K562 (cell line): ENCODE measurements at regions not wholly inside any gene's neighbourhood (a gene's known extent, or its start where the extent isn't known, plus 50 kb on each side); places are given as distances from the start of the nearest gene placed in this dataset.

Source experiments
- ATAC-seq: fragments of 200-7000 bp; cut with Tn5 transposase; 3 replicates; pipeline ENCODE4 v1.9.1; 2020; ENCODE audit warnings: moderate library complexity
- BruUV-seq: library from RNA; stranded (reverse); fragments of 400-500 nt; replicated peaks from 2 replicates; lab custom pipeline; 2021; lab: Mats Ljungman, UMichigan
- CTCF ChIA-PET: fragments of 300-600 bp; formaldehyde crosslinking; extraction: SDS; loops from one replicate; lab custom pipeline; 2021; ENCODE audit warnings: low intra/inter-chr PET ratio; lab: Yijun Ruan, JAX
- POLR2A ChIA-PET: fragments of 300-600, 350-650 bp; sonication (Branson Sonifier 250); formaldehyde crosslinking; extraction: SDS; loops from one replicate; lab custom pipeline; 2021; ENCODE audit warnings: antibody characterized with exemption, inconsistent platforms; lab: Yijun Ruan, JAX
- DNase-seq, 4 experiments: peaks; one replicate each; pipeline versions ENCODE4 v3.0.0 to v3.0.0-alpha.2; 2011 to 2018; ENCODE audit warnings: low spot score in 3 of 4, mixed read lengths in 3 of 4; ENCODE audit errors: extremely low read depth in 1 of 4
- FAIRE-seq: peaks from 2 replicates; lab custom pipeline; 2011; peaks lifted over from hg19 to GRCh38; lab: Jason Lieb, UNC
- H2AFZ ChIP-seq: 2 replicates; pipeline ENCODE4 v1.6.0; 2011; ENCODE audit warnings: low read depth, low read length, control low read depth, inconsistent platforms
- H3K27ac ChIP-seq: fragments of 200-600 bp; 3 replicates; pipeline ENCODE4 v1.8.0; 2011; ENCODE audit warnings: low read depth, mild to moderate bottlenecking, control low read depth, inconsistent platforms, low read length, moderate library complexity, mixed read lengths; ENCODE audit errors: extremely low read depth
- H3K27me3 ChIP-seq, 2 experiments: fragments of 300-600 bp in 1 of 2; 2 replicates in 1 of 2; 3 replicates in 1 of 2; pipeline versions ENCODE4 v1.6.0 to v1.8.0; 2011; ENCODE audit warnings: inconsistent platforms in 2 of 2, low read length in 2 of 2, mild to moderate bottlenecking in 1 of 2, mixed read lengths in 1 of 2, moderate library complexity in 1 of 2; ENCODE audit not compliant: control insufficient read depth in 2 of 2, insufficient read depth in 2 of 2
- H3K36me3 ChIP-seq: fragments of 300-600 bp; 3 replicates; pipeline ENCODE4 v1.8.0; 2011; ENCODE audit warnings: mild to moderate bottlenecking, low read length, inconsistent platforms; ENCODE audit not compliant: control insufficient read depth, insufficient read depth
- H3K4me1 ChIP-seq, 2 experiments: fragments of 200-600 bp in 1 of 2; replicated peaks in 1 of 2; 2 replicates in 1 of 2; 3 replicates in 1 of 2; pipeline versions ENCODE4 v1.5.1 to v1.8.0; 2011; ENCODE audit warnings: inconsistent platforms in 2 of 2, low read length in 2 of 2, mild to moderate bottlenecking in 1 of 2, mixed read lengths in 1 of 2, moderate library complexity in 1 of 2; ENCODE audit not compliant: control insufficient read depth in 2 of 2, insufficient read depth in 2 of 2
- H3K4me2 ChIP-seq: 2 replicates; pipeline ENCODE4 v1.6.1; 2011; ENCODE audit warnings: low read length, control low read depth, inconsistent platforms, mixed read lengths; ENCODE audit not compliant: insufficient read depth
- H3K4me3 ChIP-seq: fragments of 200-600 bp; sonication (generic), shearing (Covaris generic); 2 replicates; pipeline ENCODE4 v1.5.1; 2016; ENCODE audit warnings: control low read depth, inconsistent platforms
- H3K79me2 ChIP-seq: fragments of 200-600 bp; 3 replicates; pipeline ENCODE4 v1.8.0; 2011; ENCODE audit warnings: low read length, inconsistent platforms; ENCODE audit not compliant: control insufficient read depth, insufficient read depth
- H3K9ac ChIP-seq, 2 experiments: 2 replicates each; pipeline versions ENCODE4 v1.6.0 to v1.6.1; 2011; ENCODE audit warnings: low read depth in 2 of 2, low read length in 2 of 2, control low read depth in 1 of 2, inconsistent platforms in 1 of 2, mild to moderate bottlenecking in 1 of 2, mixed read lengths in 1 of 2; ENCODE audit not compliant: insufficient read depth in 1 of 2
- H3K9me1 ChIP-seq: one replicate; pipeline ENCODE4 v1.6.0; 2011; ENCODE audit warnings: inconsistent platforms, mild to moderate bottlenecking, low read length, moderate library complexity; ENCODE audit not compliant: control insufficient read depth, insufficient read depth
- H3K9me3 ChIP-seq: replicated peaks from 2 replicates; pipeline ENCODE4 v1.5.1; 2011; ENCODE audit warnings: low read depth, low read length, inconsistent platforms; ENCODE audit not compliant: control insufficient read depth, insufficient read depth
- H4K20me1 ChIP-seq: replicated peaks from 2 replicates; pipeline ENCODE4 v1.6.1; 2011; ENCODE audit warnings: low read length, inconsistent platforms, mixed read lengths; ENCODE audit not compliant: control insufficient read depth, insufficient read depth
- GMEB1 ChIP-seq: fragments of 250-450 bp; sonication (Bioruptor Pico); IDR thresholded peaks from 2 replicates; pipeline ENCODE4 v1.4.0; 2020; ENCODE audit warnings: mild to moderate bottlenecking
- ZBED1 ChIP-seq: IDR thresholded peaks from 2 replicates; pipeline ENCODE4 v1.6.1; 2014
- whole genome bisulfite sequencing: fragments of 100-300 bp; shearing (Covaris generic); methylation state at CpG from one replicate; pipeline ENCODE4 v1.1.6; 2016; ENCODE audit warnings: low coverage, mixed read lengths; ENCODE audit not compliant: insufficient coverage; ENCODE audit errors: missing lambda C conversion rate; 5-methylcytosine and 5-hydroxymethylcytosine counted together
- in situ Hi-C: fragments of 300-500 bp; cut with MboI; formaldehyde crosslinking; loops from 4 replicates; pipeline ENCODE4 v1.15.0; 2018; ENCODE audit warnings: inconsistent platforms, mixed read lengths
- intact Hi-C: fragments of 100-400 bp; cut with micrococcal nuclease; formaldehyde crosslinking; loops from 2 replicates; pipeline ENCODE4 v1.14.2; 2022
- TF ChIP-seq, protein P1 (sequence below): IDR thresholded peaks from 2 replicates; pipeline ENCODE4 v1.6.1; 2016; ENCODE audit warnings: missing genetic modification characterization, missing compliant biosample characterization

- Histone ChIP-seq H3K4me2 (no peak overlapping the region), H3K4me3 (no peak overlapping the region), H3K27ac (no peak overlapping the region), H3K9me3 (no peaks in the 10 kb centered on the region), H3K79me2 (no peaks in the 10 kb centered on the region), H2AFZ (no peak overlapping the region), H3K27me3 (peaks cover 0 to 22% of the 10 kb centered on the region in 2 experiments; a peak in 3 of 5 replicates), H3K36me3 (no peaks in the 10 kb centered on the region), H3K9ac (no peak overlapping the region), H3K9me1 (no peaks in the 10 kb centered on the region), H4K20me1 (no peaks in the 10 kb centered on the region), H3K4me1 (no peaks in the 10 kb centered on the region)
- POLR2A ChIA-PET = interaction anchor here (0.6 kb wide), 1 partner anchor 1931 kb away, joined by 3 read pairs; no protein-coding TSS in a partner anchor
- ATAC-seq (no peak), FAIRE-seq (no peak), DNase-seq (no peak)
- in situ Hi-C loops = no loop called here
- BruUV-seq = no TSS peak
- intact Hi-C loops = no loop called here
- TF ChIP-seq ZBED1 (no peak), GMEB1 (no peak)
- TF ChIP-seq, protein P1, sequence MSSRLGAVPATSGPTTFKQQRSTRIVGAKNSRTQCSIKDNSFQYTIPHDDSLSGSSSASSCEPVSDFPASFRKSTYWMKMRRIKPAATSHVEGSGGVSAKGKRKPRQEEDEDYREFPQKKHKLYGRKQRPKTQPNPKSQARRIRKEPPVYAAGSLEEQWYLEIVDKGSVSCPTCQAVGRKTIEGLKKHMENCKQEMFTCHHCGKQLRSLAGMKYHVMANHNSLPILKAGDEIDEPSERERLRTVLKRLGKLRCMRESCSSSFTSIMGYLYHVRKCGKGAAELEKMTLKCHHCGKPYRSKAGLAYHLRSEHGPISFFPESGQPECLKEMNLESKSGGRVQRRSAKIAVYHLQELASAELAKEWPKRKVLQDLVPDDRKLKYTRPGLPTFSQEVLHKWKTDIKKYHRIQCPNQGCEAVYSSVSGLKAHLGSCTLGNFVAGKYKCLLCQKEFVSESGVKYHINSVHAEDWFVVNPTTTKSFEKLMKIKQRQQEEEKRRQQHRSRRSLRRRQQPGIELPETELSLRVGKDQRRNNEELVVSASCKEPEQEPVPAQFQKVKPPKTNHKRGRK = peak; percentile 97
- CTCF ChIA-PET = no interaction called here
- 4% methylated on average over 3 of the region's 3 CpGs for WGBS
Observed at GRCh38 chr20:56715902-56716519, 86.9 kb downstream of the TFAP2C start.
